ENCODE measurements at regions not wholly inside any gene's neighbourhood (a gene's known extent, or its start where the extent isn't known, plus 50 kb on each side); places are given as distances from the start of the nearest gene placed in this dataset.

DNA sequence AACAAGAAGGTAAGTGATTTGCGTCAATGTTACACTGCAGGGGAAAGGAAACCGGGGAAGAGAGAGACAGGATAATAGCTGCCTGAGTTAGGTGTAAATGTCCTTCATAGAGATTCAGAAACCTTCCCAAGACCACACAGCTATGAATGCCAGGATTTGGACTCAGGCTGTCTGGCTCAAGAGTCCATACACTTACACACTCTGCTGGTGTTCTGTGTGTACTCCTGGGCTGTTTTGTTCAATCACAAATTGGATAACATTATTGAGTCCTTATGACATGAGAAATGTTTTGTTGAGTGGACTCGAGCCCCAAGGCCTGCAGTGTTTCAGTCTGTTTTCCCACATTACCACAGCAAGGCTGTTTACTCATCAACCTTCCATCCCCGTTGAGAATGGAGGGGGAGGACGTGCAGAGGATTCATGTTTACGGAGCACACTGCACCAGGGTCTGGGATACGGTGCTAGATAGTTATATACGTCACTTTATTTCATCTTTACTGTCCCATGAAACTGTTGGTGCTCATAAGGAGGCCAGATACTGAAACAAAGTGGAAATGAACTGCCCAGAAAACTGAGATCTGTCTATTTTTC lies 450.8 kb downstream of the HAPSTR1 start:
- TF ChIP-seq, protein P1, sequence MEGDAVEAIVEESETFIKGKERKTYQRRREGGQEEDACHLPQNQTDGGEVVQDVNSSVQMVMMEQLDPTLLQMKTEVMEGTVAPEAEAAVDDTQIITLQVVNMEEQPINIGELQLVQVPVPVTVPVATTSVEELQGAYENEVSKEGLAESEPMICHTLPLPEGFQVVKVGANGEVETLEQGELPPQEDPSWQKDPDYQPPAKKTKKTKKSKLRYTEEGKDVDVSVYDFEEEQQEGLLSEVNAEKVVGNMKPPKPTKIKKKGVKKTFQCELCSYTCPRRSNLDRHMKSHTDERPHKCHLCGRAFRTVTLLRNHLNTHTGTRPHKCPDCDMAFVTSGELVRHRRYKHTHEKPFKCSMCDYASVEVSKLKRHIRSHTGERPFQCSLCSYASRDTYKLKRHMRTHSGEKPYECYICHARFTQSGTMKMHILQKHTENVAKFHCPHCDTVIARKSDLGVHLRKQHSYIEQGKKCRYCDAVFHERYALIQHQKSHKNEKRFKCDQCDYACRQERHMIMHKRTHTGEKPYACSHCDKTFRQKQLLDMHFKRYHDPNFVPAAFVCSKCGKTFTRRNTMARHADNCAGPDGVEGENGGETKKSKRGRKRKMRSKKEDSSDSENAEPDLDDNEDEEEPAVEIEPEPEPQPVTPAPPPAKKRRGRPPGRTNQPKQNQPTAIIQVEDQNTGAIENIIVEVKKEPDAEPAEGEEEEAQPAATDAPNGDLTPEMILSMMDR (IDR thresholded peaks at IDR 0.05): no peak
- TF ChIP-seq POLR2A (IDR thresholded peaks at IDR 0.05): no peak

Data from uterus (tissue), 2 donors.